GM18861 (cell line): ENCODE measurements at regions not wholly inside any gene's neighbourhood (a gene's known extent, or its start where the extent isn't known, plus 50 kb on each side); places are given as distances from the start of the nearest gene placed in this dataset.
A peak's percentile ranks its signal among the peaks of the same experiment; 100 is the strongest.

ENCODE experiments used
- ATAC-seq: cut with Tn5 transposase; IDR thresholded peaks from one replicate; pipeline ENCODE4 v1.9.1; 2021; ENCODE audit not compliant: unreplicated experiment

DNA sequence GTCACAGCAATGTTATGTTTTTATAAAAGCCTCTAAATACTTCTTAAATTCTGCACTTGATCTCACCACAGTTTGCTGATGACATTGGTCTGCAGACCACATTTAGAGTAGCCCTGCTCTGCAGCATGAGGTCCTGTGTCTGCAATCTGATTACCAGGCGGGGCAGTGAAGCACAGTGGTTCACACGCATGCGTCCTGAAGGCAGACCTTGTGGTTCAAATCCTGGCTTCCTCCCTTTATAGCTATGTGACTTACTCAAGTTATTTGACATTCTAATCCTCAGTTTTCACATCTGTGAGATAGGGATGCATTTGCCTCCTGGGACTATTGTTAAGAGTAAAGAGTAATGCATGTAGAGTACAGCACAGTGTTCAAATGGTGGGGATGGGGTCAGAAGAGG lies 50.3 kb downstream of the BMAL2 start:
- ATAC-seq: no peak

DNA sequence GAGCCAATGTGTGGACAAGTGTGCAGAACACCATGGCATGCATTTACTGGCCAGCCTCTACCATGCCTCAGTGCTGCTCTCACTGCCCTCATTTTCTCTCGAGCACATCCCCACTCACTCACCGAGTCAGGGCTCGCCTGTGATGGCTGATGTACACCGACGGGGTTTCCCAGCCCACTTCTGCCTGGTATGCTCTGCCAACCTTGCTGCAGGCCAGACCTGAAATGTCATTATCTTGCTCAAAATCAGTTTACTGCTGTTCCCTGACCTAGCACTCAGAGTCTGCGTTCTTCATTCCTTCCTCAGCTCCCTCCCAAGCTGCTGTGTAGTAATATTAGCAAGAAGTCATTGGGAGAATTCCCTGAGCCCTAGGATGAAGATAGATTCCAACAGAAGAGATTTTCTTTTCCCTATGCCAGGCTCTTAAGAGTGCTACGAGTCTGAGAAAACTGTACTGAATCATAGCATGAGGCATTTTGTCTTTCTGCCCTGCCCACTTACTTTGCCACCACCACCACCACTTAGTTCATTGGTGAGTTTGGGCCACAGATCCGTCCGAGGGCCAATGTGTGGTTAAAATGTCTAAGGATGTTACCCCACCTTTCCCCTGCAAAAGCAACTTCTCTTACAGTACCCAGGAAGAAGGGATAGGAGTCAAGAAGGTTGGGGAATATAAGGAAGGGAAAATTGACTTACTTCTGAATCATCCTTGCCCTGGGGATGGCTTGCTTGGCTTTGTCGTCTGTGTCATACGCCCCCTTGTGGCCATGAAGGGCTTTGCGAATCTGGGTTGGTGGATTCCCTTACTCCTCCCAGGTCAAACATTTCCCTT lies 51.0 kb downstream of the BMAL2 start:
- no peak for ATAC-seq

- ATAC-seq: no peak
Measured at GRCh38 chr12:27384261-27384590, 51.6 kb downstream of the BMAL2 start.

GRCh38 chr12:27385766-27386564 lies 53.3 kb downstream of the BMAL2 start:
- no peak for ATAC-seq

GRCh38 chr12:27387473-27387872 lies 54.8 kb downstream of the BMAL2 start:
- peak; percentile 58 for ATAC-seq

DNA sequence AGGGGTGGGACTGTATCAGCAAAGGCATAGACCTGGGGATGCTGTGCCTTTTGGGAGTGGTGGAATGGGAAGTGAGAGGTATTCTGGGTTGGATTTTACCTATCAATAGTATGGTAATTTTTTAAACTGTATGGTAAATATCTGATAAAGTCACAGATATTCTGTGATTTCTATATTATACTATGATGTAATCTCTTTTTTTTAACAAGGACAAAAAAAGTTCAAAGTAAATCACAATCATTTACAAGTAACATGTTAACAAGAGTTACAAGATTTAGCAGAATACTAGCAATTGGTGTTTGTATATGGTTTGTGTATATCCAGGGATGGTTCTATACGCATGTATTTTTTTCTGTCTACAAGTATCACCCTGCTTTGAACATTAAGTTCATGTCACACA lies 56.0 kb downstream of the BMAL2 start:
- ATAC-seq: no peak

DNA sequence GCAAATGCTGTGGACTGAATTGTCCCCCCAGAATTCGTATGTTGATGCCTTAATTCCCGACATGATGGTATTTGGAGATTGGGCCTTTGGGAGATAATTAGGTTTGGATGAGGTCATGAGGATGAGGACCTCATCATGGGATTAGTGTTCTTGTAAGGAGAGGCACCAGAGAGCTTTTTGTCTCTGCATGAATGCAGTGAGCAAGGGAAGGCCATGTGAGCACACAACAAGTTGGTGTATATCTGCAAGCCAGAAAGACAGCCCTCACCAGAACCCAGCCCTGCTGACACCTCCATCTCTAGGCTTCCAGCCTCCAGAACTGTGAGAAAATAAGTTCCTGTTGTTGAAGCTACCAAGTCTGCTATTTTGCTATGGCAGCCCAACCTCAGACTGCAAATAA lies 51.9 kb upstream of the SMCO2 start:
- ATAC-seq: no peak

DNA sequence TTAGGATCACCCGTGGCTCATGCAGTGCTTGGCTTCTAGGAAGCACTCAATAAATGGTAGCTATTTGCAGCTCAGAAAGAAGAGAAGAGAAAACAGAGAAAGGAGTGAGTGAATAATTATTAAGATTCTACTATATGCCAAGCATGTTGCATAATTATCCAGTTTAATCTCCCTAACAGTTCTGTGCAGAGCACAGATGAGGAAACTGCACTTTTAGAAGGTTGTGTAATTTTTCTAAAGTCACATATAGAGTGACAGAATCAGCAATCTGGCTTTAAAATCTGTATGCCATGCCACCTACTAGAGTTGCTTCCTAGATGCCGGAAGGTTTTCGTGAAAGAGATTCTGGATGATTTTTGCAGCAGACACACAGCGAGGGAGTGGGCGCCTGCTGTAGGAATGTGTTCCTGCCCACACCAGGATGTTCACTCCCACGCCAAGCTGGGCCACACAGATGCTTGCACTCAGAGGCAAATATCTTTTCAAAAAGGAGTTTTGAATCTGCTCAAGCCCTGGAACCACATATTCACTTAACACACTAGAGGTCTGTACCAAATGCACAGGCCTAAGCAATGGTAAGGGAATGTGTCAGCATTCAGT lies 50.2 kb upstream of the SMCO2 start:
- no peak for ATAC-seq
